Astrocyte (in vitro differentiated cells and primary cell): ENCODE measurements at regions not wholly inside any gene's neighbourhood (a gene's known extent, or its start where the extent isn't known, plus 50 kb on each side); places are given as distances from the start of the nearest gene placed in this dataset.

Source experiments
- EZH2 ChIP-seq: IDR thresholded peaks from 2 replicates; pipeline ENCODE4 v1.6.1; 2012; ENCODE audit warnings: mild to moderate bottlenecking, low read length, inconsistent platforms; ENCODE audit not compliant: insufficient read depth
- TF ChIP-seq, protein P1 (sequence below): IDR thresholded peaks from 2 replicates; pipeline ENCODE4 v1.5.1; 2011; ENCODE audit warnings: low read depth, mild to moderate bottlenecking, inconsistent platforms, low read length, moderate library complexity; ENCODE audit not compliant: insufficient read depth

DNA sequence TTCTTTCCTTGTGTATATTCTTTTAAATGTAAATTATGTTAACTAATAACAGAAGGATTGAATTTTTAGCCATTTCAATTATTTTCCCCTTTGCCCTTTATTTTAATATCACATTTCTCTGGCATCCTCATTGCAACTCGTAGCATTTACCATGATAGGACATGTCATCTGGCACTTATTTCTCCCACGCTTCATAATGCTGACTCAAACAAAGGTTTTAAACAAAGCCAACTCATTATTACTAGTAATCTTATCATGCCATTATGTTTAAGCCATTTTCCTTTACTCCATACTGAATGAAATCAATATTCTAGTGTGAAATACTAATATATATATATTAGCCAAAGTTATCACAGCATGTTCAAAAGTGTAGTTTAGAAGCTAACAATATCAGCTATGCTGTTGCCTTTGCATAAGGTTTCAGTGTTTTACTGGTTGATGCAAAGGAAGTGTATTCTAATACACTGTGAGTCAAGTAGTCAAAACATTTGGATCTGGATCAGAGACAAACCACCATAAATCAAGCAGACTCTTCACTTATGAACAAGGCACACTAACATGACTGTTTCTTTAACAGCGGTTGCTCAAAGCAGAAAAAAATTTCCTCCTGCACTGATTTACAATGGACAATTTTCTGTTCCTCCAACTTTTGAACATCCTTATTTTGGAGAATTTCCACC is 281.6 kb downstream of the SLC7A11 start:
- TF ChIP-seq, protein P1, sequence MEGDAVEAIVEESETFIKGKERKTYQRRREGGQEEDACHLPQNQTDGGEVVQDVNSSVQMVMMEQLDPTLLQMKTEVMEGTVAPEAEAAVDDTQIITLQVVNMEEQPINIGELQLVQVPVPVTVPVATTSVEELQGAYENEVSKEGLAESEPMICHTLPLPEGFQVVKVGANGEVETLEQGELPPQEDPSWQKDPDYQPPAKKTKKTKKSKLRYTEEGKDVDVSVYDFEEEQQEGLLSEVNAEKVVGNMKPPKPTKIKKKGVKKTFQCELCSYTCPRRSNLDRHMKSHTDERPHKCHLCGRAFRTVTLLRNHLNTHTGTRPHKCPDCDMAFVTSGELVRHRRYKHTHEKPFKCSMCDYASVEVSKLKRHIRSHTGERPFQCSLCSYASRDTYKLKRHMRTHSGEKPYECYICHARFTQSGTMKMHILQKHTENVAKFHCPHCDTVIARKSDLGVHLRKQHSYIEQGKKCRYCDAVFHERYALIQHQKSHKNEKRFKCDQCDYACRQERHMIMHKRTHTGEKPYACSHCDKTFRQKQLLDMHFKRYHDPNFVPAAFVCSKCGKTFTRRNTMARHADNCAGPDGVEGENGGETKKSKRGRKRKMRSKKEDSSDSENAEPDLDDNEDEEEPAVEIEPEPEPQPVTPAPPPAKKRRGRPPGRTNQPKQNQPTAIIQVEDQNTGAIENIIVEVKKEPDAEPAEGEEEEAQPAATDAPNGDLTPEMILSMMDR = no peak
- TF ChIP-seq EZH2 = no peak
